NCI-H82 treated with DMSO at 0.1 percent for 48 hours (cell line): ENCODE measurements at regions not wholly inside any gene's neighbourhood (a gene's known extent, or its start where the extent isn't known, plus 50 kb on each side); places are given as distances from the start of the nearest gene placed in this dataset.

Experiments
- DNase-seq: peaks from one replicate; lab custom pipeline; 2025; ENCODE audit not compliant: unreplicated experiment; lab: John Stamatoyannopoulos, UW

DNA sequence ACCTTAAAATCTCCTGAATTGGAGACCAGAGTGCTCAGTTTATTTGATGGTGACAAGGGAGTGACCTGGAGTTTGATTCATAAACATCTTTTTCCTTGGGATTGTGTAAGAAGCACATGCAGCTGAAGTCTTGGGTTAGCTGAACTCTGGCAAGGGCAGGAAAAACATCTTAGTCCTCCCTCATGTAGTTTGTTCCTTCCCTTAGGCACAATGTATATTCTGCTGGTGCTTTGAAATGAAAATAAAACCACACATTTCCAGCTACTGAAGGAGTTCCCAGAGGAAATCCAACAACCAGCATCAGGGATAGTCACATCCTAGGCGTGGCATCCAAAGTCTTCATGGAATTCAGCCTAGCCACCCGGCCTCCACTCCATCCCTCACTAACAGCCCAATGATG lies 95.2 kb upstream of the PAPPA start:
- DNase-seq: no peak

GRCh38 chr9:116059466-116059865 lies 94.1 kb upstream of the PAPPA start:
- no peak for DNase-seq

- DNase-seq: no peak
These were observed 93.0 kb upstream of the PAPPA start for GRCh38 chr9:116060631-116061030.

- DNase-seq: no peak
These were observed 91.9 kb upstream of the PAPPA start for GRCh38 chr9:116061546-116062205.

DNA sequence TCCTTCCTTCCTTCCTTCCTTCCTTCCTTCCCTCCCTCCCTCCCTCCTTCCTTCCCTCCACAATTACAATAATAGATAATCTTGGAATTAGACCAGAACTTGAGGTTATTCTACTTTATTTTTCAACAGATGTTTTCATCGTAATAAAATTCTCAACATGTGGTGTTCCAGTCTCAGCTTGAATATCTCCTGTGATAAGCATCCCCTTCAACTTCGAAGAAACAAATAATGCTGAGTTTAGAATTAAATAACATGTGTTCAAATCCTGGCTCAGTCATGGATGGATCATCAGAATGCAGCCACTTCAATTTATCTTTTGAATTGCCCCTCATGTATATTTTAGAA lies 91.4 kb upstream of the PAPPA start:
- no peak for DNase-seq

DNA sequence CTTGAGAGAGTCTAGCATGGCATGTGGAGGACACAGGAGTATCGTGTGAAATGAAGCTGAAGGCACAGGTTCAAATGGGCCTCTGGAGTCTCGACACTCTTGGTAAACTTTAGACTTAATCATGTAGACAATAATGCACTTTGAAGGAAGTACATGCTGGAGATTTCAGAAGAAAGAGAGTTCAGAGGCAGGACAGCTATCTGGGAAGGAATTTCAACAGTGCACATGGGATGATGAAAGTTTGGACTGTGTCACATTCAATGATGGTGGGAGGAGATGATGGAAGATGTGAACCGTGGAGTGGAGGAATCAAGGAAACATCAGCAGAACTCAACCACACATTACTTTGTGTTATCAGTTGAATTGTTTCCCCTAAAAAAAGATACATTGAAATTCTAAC lies 88.6 kb upstream of the PAPPA start:
- no peak for DNase-seq

DNA sequence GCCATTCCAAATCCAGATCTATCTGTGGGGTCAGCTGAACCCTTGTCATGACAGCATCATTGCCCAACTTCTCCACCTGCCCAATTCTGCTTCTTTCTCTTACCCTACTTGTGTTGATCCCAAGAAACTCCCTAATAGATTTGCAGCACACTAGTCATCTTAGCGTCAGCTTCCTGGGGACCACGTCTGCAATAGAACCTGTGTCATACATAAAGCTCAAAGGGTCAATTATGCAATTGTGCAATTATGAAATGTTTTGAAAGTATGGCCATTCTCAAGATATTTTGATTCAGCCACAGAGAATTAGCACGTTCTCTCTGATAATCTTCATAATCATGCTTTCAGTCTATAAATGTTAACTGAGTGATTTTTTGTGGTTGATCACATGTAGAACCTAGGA lies 87.4 kb upstream of the PAPPA start:
- DNase-seq: no peak

DNA sequence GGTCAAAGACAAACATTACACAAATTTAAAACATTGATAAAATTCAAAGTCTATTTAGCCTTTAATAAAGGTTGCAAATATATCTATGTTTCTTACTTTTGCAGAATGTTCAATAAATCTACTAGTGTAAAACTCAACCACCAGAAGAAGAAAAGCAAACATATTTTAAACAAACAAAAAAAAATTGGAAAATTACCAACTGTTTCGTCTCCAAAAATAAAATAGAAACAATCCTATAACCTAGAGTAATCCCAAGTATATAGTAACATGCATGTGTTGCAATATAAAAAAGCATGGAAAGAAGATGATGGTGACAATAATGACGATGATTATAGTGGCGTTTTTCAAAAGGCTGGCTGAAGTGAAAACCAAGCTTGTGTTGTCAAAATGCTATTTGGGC lies 86.0 kb upstream of the PAPPA start:
- no peak for DNase-seq

- DNase-seq: no peak
These were observed 83.2 kb upstream of the PAPPA start for GRCh38 chr9:116070256-116070914.

DNA sequence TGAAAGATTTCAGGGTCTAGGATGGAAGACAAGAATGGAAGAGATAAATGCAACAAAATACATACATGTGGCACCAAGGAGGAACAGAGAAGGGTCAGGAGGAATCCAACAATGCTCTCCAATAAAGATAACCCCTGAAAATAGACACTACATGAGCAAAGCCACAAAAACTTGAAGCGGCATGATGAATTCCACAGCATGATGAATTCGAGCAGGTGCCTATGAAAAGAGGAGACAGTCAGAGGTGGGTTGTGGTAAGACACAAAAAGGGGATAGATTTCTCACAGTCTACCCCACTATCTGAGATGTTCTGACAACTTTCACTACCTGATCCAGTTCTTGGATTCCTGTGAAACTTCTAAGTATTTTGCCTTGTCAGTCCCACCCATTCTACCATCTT lies 81.5 kb upstream of the PAPPA start:
- no peak for DNase-seq

DNA sequence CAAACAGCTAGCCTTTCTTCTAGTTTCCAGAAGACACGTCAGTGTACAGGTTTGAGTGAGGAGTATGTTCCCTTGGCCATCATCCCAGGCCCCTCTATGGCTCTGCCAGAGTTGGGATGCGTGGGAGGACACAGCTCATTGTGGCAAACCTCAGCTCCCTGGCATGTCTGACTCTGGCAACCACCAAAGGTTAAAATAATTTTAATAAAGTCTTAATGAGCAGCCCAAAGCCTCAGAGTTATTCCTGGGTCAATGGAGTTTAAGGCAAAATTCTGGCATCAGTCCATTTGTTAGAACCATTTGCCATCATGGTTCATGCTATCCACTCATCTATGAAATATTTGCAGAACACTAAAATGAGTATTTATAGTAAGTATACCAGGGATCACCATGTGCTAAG lies 79.8 kb upstream of the PAPPA start:
- DNase-seq: no peak

GRCh38 chr9:116074658-116075057 lies 78.9 kb upstream of the PAPPA start:
- no peak for DNase-seq

GRCh38 chr9:116075191-116075590 lies 78.4 kb upstream of the PAPPA start:
- no peak for DNase-seq

DNA sequence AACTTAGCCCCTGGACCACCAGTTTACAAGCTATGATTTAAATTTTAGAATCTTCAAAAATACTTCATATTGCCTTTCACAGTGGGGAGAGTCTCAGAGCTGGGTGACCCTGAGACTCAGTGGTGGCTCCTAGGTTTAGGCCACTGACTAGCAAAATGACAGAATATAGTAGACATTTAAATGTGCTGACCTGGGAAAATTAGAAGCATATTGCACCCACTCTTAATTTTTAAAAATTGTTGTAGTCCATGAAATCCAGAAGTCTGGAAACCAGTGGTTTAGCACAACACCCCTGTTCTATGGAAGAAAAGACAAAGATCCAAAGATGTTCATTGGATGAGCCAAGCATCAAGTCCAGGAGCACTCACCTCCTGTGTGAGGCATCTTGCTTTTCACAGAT lies 75.0 kb upstream of the PAPPA start:
- no peak for DNase-seq

DNA sequence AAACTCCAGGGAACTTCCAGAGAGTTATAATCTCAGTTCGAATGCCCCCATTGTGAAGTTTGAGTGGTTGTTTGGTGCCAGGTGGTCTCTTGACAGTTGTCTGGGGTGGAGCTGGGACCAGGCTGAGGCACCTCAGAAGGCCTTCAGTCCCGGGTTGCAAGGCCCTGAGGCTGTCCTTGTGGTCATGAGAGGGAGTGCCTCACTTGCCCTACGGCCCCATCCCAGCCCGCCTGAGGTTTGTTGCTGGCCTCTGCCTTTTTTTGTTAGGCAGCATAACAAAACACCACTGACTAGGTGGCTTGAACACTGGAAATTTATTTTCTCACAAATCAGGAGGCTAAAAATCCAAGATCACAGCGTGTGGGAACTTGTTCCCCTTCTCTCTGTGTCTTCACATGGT lies 73.0 kb upstream of the PAPPA start:
- DNase-seq: no peak

- DNase-seq: no peak
These were observed 72.0 kb upstream of the PAPPA start for GRCh38 chr9:116081435-116082115.

DNA sequence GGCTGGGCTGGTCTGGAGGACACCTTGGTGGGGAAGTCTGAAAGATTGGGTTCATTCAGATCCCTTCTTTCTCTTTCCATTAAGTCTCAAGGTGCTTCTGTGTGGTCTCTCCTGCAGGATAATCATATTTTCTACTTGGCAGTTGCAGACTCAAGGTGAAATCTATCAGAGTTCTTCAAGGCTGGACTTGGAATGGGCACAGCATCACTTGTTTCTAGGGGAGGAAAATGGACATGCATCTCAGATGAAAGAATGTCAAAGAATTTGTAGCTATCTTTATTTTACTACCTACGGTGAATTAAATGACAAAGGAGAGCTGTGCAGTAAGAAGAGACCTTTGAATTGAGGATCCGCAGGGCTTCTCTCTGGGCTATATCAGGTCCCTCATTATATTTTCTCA lies 69.8 kb upstream of the PAPPA start:
- no peak for DNase-seq

DNA sequence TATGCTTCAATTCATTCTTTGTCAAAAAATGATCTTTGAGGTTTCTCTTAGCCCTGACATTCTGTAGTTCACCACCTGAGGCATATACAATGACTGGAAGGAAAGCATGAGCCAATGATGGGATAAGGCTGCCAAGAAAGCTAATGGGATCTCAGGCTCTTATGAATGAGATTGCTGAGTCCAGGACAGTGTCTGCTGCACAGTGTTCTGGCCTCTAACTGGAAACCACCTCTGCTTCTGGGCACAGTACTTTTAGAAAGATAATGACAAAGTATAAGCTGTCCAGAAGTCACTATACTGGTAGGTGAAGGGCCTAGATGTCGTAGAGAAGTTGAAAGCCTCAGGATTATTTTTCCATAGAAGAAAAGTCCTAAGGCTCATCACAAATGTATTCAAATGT lies 69.1 kb upstream of the PAPPA start:
- DNase-seq: no peak

- DNase-seq: no peak
These were observed 66.3 kb upstream of the PAPPA start for GRCh38 chr9:116087246-116087645.

DNA sequence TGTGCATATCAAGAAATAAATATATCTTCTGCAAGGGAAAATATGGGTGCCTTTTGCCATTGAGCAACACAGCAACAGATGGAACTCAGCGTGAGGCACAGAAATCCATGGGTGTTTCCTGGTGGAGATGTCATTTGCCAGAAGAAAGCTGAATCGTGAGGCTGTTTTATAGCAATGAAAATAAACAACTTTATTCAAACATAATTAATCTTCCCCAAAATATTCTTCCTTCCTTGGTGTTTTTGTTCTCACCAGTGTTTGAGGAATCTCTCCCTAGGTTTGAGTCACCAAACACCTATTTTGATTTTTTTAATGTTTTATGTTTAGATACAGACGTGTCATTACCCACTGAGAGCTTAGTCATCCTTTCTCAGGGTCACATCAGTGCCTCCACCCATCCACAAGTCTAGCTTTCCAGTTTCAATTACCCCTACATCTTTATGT lies 65.8 kb upstream of the PAPPA start:
- DNase-seq: no peak

- no peak for DNase-seq
These were observed 65.2 kb upstream of the PAPPA start for GRCh38 chr9:116088396-116088795.

- DNase-seq: no peak
These were observed 63.4 kb upstream of the PAPPA start for GRCh38 chr9:116090030-116090770.
